Neural cell (in vitro differentiated cells): ENCODE measurements at regions not wholly inside any gene's neighbourhood (a gene's known extent, or its start where the extent isn't known, plus 50 kb on each side); places are given as distances from the start of the nearest gene placed in this dataset.

ENCODE experiments used
- CTCF ChIP-seq: fragments of 450-650 bp; IDR thresholded peaks from 2 replicates; pipeline ENCODE4 v1.5.1; 2014; ENCODE audit warnings: antibody characterized with exemption, mild to moderate bottlenecking, moderate library complexity; ENCODE audit not compliant: poor library complexity, severe bottlenecking
- EP300 ChIP-seq: fragments of 450-650 bp; conservative IDR thresholded peaks from 2 replicates; pipeline ENCODE4 v1.6.1; 2014; ENCODE audit warnings: antibody characterized with exemption, mild to moderate bottlenecking, moderate library complexity; ENCODE audit not compliant: poor library complexity, severe bottlenecking
- EZH2 ChIP-seq: fragments of 200-600, 300-800 bp; shearing (Covaris generic), sonication (generic); IDR thresholded peaks from 2 replicates; pipeline ENCODE4 v1.6.1; 2014; ENCODE audit warnings: antibody characterized with exemption, low read length, borderline replicate concordance, mild to moderate bottlenecking; ENCODE audit not compliant: insufficient read depth, poor library complexity, severe bottlenecking
- POLR2AphosphoS5 ChIP-seq: IDR thresholded peaks from 2 replicates; pipeline ENCODE4 v1.6.1; 2012
- RAD21 ChIP-seq: fragments of 450-650 bp; conservative IDR thresholded peaks from 2 replicates; pipeline ENCODE4 v1.6.1; 2014; ENCODE audit warnings: antibody characterized with exemption, mild to moderate bottlenecking, moderate library complexity
- REST ChIP-seq: IDR thresholded peaks from 2 replicates; pipeline ENCODE4 v1.6.1; 2012; ENCODE audit warnings: borderline replicate concordance
- SMC3 ChIP-seq: fragments of 450-650 bp; conservative IDR thresholded peaks from 2 replicates; pipeline ENCODE4 v1.6.1; 2014; ENCODE audit warnings: antibody characterized with exemption, mild to moderate bottlenecking, moderate library complexity; ENCODE audit not compliant: poor library complexity

GRCh38 chr1:168843401-168843800 is 114.4 kb upstream of the DPT start:
- TF ChIP-seq RAD21, result no peak
- TF ChIP-seq SMC3, result no peak
- no peak for TF ChIP-seq POLR2AphosphoS5
- no peak for TF ChIP-seq EZH2
- no peak for TF ChIP-seq CTCF
- TF ChIP-seq REST, result no peak
- TF ChIP-seq EP300, result no peak
